NCI-H2029 treated with DMSO at 0.1 percent for 48 hours (cell line): ENCODE measurements at regions not wholly inside any gene's neighbourhood (a gene's known extent, or its start where the extent isn't known, plus 50 kb on each side); places are given as distances from the start of the nearest gene placed in this dataset.
"Not testable (repeated sequence)": the region's sequence is repeated elsewhere in the genome, so short reads cannot be mapped to it uniquely, and the experiment has no call there.

ENCODE experiments used
- DNase-seq: peaks from one replicate; lab custom pipeline; 2025; lab: John Stamatoyannopoulos, UW

GRCh38 chr6:19892260-19892659, 55.1 kb downstream of the ID4 start:
- DNase-seq = peak; percentile 99

- DNase-seq = no peak
Observed at GRCh38 chr6:19895866-19896692, 58.9 kb downstream of the ID4 start.

GRCh38 chr6:19896693-19897010, 59.5 kb downstream of the ID4 start:
- no peak for DNase-seq

GRCh38 chr6:19898141-19898740, 61.1 kb downstream of the ID4 start:
- no peak for DNase-seq

GRCh38 chr6:19902201-19902600, 65.0 kb downstream of the ID4 start:
- DNase-seq = no peak

- not testable (repeated sequence) for DNase-seq
Observed at GRCh38 chr6:19904408-19904807, 67.2 kb downstream of the ID4 start.

- no peak for DNase-seq
Observed at GRCh38 chr6:19905584-19905983, 68.4 kb downstream of the ID4 start.

GRCh38 chr6:19906171-19906570, 69.0 kb downstream of the ID4 start:
- no peak for DNase-seq

- DNase-seq = no peak
Observed at GRCh38 chr6:19911223-19911622, 74.1 kb downstream of the ID4 start.

- DNase-seq = no peak
Observed at GRCh38 chr6:19918436-19918835, 81.3 kb downstream of the ID4 start.

GRCh38 chr6:19921786-19922185, 84.6 kb downstream of the ID4 start:
- DNase-seq = no peak

- DNase-seq = no peak
Observed at GRCh38 chr6:19925533-19925932, 88.4 kb downstream of the ID4 start.

- no peak for DNase-seq
Observed at GRCh38 chr6:19928461-19928860, 91.3 kb downstream of the ID4 start.

GRCh38 chr6:19929312-19929711, 92.1 kb downstream of the ID4 start:
- no peak for DNase-seq

- no peak for DNase-seq
Observed at GRCh38 chr6:19934996-19935591, 97.9 kb downstream of the ID4 start.

- DNase-seq = not testable (repeated sequence)
Observed at GRCh38 chr6:19939321-19939720, 102.2 kb downstream of the ID4 start.

GRCh38 chr6:19939926-19940325, 102.8 kb downstream of the ID4 start:
- DNase-seq = not testable (repeated sequence)

- DNase-seq = no peak
Observed at GRCh38 chr6:19943042-19943441, 105.9 kb downstream of the ID4 start.

GRCh38 chr6:19945843-19946358, 108.7 kb downstream of the ID4 start:
- no peak for DNase-seq

GRCh38 chr6:19949155-19949554, 112.0 kb downstream of the ID4 start:
- no peak for DNase-seq

GRCh38 chr6:19964115-19964514, 126.9 kb downstream of the ID4 start:
- no peak for DNase-seq

GRCh38 chr6:19968201-19968600, 131.0 kb downstream of the ID4 start:
- no peak for DNase-seq

- no peak for DNase-seq
Observed at GRCh38 chr6:19972221-19972620, 135.1 kb downstream of the ID4 start.
